Right lobe of liver (tissue), 4 donors: ENCODE measurements at regions not wholly inside any gene's neighbourhood (a gene's known extent, or its start where the extent isn't known, plus 50 kb on each side); places are given as distances from the start of the nearest gene placed in this dataset.

Experiments used
- POLR2A ChIP-seq: fragments of 450-650 bp; IDR thresholded peaks from one replicate; pipeline ENCODE4 v1.6.1; 2017; ENCODE audit warnings: antibody characterized with exemption, mild to moderate bottlenecking
- TF ChIP-seq, protein P1 (sequence below), 4 donors: fragments of 200-600 bp in 3 of 4; fragments of 450-650 bp in 1 of 4; IDR thresholded peaks; one replicate each; pipeline versions ENCODE4 v1.5.1 to v1.8.0; 2016 to 2022; ENCODE audit warnings: antibody characterized with exemption in 4 of 4, mild to moderate bottlenecking in 2 of 4
- donor health status: DM: no; HTN: no; CAD: no.
- donor health status: DM: no; HTN: no; CAD: no.
- donor health status: DM: no; HTN: yes; CAD: no.

DNA sequence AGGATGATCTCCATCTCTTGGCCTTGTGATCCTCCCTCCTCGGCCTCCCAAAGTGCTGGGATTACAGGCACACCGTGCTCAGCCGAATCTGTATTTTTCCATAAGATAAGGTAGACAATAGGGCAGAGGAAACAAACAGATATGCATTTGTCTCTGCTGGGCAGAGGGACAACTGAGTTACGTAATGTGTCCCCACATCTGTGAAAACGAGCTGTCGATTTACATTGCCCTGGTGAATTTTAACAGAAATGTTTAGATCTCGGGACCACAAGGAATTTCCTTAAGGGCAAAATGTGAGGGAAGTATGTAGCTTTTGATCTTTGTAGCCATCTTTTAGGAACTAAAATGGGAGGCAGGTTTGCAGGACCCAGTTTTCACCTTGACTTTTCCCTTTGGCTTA, 189.7 kb downstream of the TRIML1 start:
- TF ChIP-seq, protein P1, sequence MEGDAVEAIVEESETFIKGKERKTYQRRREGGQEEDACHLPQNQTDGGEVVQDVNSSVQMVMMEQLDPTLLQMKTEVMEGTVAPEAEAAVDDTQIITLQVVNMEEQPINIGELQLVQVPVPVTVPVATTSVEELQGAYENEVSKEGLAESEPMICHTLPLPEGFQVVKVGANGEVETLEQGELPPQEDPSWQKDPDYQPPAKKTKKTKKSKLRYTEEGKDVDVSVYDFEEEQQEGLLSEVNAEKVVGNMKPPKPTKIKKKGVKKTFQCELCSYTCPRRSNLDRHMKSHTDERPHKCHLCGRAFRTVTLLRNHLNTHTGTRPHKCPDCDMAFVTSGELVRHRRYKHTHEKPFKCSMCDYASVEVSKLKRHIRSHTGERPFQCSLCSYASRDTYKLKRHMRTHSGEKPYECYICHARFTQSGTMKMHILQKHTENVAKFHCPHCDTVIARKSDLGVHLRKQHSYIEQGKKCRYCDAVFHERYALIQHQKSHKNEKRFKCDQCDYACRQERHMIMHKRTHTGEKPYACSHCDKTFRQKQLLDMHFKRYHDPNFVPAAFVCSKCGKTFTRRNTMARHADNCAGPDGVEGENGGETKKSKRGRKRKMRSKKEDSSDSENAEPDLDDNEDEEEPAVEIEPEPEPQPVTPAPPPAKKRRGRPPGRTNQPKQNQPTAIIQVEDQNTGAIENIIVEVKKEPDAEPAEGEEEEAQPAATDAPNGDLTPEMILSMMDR (IDR thresholded peaks at IDR 0.05) = no peak
- TF ChIP-seq POLR2A = no peak
